NCI-H1417 treated with DMSO at 0.1 percent for 48 hours (cell line): ENCODE measurements at regions not wholly inside any gene's neighbourhood (a gene's known extent, or its start where the extent isn't known, plus 50 kb on each side); places are given as distances from the start of the nearest gene placed in this dataset.
"Not testable (repeated sequence)": the region's sequence is repeated elsewhere in the genome, so short reads cannot be mapped to it uniquely, and the experiment has no call there.

Experiments
- DNase-seq: peaks from one replicate; lab custom pipeline; 2025; lab: John Stamatoyannopoulos, UW

DNA sequence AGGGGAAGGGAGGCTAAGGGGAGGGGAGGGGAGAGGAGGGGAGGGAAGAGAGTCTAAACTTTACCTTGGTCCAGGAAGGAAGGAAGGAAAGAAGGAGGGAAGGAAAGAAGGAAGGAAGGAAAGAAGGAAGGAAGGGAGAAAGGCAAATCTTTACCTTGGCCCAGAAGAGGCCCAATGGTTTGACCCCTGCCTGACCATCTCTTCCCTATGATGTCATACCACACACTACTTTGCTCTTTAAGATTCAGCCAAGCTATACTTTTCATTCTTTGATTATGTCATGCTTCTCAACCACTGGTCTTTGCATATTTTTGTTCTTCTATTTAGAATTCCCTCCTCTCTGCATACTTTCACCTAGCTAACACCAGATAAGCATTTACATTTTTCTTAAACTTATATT is 1077.5 kb downstream of the PCDH9 start:
- no peak for DNase-seq

DNA sequence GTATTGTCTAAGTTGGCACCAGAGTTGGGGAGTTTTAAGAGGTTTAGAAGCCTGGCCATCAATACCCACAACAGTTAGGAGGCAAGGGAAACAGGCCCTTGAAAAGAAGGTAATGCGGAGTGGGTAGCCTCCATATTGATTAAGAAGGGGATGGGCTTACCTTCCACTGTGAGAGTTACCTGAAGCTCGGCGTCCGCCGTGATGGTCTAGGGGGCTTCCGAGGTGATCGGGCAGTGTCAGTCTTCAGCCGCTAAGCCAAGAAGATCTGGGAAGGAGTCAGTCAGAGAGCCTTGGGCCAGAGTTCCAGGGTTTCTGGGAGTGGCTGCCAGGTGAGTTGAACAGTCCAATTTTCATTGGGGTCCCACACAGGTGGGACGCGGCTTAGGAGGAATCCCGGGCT is 1085.8 kb downstream of the PCDH9 start:
- DNase-seq: not testable (repeated sequence)

DNA sequence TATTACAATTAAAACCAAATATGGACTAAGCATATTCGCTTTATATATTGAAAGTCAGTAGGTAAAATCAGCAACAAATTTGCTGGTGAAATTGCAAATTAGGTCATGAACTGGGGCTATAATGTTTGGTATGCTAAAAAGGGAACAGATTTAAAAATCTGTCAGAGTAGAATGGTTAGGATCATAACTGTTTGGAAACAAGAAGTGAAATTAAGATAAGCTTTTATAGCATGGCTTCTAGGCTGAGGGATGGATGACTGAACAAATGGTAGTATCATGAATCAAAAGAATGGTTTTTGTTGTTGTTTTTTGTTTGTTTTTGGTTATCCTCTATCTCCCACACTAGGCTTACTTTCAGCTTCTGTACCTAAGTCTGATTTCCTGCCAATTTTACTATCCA is 1090.4 kb downstream of the PCDH9 start:
- DNase-seq: no peak

DNA sequence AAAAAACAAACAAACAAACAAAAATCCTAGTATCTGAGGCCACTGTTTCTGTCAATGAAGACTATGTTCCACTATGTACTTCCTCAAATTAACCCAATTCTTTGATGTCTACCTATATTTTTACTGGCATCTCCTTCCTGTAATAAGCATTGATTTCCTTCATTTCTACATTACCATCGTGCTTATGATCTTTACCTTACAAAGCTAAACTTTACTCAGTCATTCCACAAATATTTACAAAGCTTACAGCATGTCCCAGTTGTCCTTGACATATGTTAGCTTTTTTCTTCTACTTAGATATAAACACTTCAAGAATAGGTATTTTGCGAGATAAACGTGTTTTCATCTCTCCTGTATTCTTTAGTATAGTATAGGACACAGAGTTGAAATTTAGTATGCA is 1090.9 kb downstream of the PCDH9 start:
- DNase-seq: no peak

- DNase-seq: no peak
Observed at GRCh38 chr13:66138172-66138811, 1091.8 kb downstream of the PCDH9 start.

- DNase-seq: no peak
Observed at GRCh38 chr13:66137384-66137783, 1092.8 kb downstream of the PCDH9 start.

DNA sequence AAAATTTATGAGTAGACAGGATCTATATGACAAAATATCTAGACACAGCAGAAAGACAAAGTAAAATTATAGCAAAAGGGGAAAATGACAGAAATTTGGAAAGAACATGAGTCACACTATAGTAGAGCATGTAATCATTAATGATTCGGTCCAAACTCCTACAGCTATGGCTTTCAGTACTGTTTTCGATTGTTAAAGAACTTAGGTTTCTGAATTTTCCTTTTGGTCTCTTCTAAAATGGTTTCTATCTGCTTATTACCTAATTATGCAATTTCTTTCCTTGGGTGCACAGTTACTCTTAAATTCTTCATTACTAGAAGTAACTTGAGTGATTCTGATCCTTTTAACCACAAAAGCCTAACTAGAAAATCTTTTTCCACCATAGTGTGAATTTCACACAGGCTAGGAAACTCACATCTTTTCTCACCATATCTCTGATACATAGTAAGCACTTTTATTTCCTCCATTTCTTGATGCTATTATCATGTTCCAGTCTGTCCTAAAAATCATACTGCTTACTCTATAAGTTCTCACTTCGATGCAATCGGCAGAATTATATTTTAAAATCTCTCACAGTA is 1101.4 kb downstream of the PCDH9 start:
- no peak for DNase-seq

DNA sequence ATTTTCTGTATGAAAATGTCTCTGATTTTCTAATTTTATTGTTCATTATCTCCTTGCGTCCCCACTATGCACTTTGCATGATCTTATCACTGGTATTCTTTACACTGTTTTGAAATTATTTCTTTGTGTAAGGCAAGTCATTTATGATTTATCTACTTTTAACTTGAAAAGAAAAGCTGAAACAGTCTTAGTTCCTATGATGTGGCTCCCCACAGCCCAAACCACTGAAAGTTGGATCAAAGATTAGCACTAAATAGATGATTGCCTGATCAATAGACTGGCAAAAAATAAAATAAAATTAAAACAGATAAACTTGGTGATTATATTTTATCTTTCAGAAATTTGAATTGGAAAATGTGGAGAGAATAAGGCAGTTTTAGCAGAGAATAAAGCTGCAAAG is 1101.9 kb downstream of the PCDH9 start:
- no peak for DNase-seq

DNA sequence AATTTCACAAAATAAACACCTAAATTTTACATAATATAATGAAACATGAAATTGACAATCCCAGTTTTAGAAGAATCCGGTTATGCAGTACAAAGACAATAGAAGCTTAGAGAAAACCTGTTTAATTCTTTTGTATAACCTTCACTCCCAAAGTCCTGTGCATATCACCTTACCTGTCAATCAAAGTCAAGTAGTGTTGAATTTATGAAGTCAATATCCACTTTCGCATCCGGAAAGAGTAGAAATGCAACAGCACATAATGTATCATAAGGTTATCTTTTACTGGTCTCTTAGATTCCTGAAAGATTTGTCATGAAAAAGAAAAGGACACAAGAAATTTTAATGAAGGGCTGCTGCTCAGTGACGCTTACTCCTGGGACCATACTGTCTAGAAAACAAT is 1112.6 kb downstream of the PCDH9 start:
- no peak for DNase-seq

- DNase-seq: no peak
Observed at GRCh38 chr13:66113882-66114526, 1116.1 kb downstream of the PCDH9 start.

GRCh38 chr13:66111628-66112027 is 1118.5 kb downstream of the PCDH9 start:
- DNase-seq: no peak

DNA sequence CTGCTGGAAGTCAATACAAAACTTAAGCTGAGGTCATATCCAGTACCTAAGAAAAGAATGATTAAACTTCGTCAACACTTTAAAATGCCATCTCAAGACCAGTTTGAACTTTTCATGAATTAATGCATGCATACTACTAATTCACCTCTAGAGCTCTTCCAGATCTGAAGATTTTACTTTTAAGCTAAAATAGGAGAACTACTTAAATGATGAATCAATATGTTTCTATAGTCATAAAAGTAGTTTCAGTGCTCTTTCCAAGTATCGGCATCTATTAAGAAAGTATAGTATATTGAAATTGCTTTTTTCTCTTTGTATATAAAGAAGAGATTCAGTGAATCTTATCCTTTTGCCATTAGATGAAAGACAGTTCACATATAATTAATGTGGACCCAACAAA is 1123.9 kb downstream of the PCDH9 start:
- DNase-seq: no peak

DNA sequence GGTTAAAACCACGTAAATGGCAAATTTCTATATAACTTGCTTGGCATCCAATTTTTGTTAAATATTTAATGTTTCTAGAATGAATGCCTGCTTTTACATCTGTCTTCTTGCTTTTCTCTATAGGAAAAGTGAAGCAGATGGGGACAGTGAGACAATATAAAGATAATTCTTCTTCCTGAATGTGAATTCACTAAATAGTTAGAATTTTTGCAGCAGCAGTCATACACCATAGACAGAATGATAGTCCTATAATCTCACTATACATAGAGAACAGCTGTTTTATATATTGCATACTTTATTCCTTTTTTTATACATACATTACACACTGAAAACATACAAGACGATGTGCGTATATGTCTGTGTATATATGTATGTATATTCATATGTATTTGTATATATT is 1127.3 kb downstream of the PCDH9 start:
- no peak for DNase-seq

DNA sequence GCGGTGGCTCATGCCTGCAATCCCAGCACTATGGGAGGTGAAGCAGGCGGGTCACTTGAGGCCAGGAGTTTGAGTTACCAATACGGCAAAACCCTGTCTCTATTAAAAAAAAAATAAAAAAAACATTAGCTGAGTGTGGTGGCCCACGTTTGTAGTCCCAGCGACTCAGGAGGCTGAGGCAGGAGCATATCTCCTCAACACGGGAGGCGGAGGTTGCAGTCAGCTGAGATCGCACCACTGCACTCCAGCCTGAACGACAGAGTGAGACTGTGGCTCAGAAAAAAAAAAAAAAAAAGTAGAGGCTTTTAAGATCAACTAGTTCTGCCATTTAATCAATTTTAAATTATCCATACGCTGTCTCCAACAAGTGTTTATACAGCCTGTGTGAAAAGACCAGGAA is 1130.3 kb downstream of the PCDH9 start:
- no peak for DNase-seq

DNA sequence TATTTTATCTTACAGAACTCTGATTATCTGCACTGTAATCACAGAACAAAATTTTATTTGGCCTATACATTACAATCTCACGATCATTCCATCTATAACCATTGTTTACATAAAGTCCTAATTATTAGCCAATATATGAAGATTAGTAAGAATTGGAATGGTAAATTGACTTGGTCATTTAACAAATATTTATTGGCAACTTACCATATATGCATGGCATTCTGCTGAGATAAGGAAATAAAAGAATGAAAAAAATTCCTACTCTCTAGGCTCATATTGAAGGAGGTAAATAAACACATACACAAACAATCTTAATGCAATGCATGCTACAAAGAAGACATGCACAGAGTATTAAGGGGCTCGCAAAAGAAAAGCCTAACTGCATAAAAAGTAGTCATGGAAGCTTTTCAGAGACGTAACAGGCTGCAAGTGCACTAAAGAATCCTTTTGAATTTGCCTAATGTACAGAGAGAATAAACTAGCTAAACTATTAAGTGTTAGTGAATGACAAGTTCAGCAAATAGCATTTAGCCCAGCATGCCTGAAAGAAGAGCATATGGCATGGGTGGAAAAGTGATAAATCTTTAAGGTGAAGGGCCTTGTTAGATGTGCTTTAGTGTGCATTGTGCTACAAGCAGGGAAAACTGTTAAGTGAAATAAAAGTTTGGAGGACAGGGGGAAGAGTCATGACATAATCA is 1131.1 kb downstream of the PCDH9 start:
- DNase-seq: no peak

DNA sequence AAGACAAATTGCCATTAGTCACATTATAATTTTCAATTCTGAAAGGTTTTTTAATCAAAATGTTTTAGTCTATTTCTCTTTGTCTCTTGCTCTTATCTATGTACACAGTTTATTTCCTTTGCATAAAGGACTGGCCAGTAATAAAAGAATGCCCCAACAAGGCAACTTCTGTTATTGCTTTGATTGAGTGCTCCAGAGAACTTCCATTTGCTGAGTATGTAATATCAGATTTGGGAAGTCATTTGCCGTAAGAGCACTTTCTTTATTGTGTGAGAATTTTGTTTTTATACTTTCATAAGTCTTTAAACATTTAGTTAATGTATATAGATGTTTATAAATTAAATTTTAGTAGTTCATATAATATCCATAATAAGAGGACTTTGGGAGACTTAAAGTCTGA is 1140.4 kb downstream of the PCDH9 start:
- DNase-seq: no peak

DNA sequence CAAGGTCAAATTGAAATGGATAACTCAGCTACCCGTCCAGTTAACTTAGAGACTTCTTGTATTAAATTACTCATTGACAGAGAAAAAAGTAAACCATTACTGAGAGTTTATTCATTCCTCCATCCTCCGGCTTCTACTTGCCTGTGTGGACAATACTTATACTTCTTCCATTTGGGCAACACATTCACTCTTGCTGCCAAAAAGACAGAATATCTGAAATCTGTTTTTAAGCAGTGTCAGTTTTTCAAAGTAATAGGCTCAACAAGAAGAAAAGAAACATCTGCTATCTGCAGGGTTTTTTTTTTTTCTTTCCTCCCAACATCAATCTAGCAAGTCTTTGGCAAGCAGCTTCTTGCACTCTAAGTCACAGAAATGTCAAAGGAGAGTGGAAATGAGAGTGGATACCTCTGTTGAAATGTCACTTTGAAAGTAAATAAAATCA is 1142.8 kb downstream of the PCDH9 start:
- DNase-seq: no peak

DNA sequence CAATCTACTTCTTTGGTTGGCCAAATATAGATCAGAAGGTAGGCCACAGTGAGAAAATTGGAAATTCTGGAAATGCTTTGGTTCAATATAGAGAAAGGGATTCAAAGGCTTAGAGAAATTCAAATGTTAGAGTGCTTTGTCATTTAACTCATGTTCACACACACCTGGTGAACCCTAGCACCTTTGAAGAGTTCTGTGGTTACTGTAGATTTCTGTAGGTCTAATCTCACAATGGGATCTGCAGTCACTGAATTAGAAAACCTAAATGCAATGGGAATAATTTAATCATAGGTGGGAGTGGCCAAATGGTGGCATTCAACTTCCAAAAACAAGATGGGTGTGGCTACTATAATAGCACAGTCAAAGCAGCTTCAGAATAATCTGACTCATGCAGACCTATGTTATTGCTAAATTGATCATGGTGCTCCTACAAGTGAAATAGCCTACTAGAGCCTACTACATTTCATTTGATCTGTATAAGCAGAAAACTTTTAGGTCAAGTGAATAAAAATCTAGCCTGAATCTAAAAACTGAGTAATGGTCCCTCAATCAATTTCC is 1152.9 kb downstream of the PCDH9 start:
- DNase-seq: no peak

DNA sequence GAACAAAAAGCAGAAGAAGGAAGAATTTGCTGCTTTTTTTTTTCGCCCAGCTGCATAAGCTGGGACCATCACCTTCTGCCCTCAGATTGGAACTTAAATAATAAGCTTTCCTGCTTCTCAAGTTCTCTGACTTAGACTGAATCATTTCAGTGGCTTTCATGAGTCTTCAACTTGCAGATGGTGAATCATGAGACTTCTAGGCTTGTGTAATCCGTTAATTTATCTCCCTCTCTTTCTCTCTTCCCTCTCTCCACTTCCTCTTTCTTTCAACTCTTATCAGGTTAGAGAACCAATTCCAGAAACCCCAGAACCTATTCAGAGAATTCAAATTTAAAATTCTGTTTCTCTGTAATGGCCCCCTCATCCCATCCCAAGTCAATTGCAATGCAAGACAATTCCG is 1153.7 kb downstream of the PCDH9 start:
- no peak for DNase-seq

- DNase-seq: no peak
Observed at GRCh38 chr13:66074018-66074615, 1156.0 kb downstream of the PCDH9 start.

- DNase-seq: not testable (repeated sequence)
Observed at GRCh38 chr13:66072097-66072496, 1158.0 kb downstream of the PCDH9 start.

DNA sequence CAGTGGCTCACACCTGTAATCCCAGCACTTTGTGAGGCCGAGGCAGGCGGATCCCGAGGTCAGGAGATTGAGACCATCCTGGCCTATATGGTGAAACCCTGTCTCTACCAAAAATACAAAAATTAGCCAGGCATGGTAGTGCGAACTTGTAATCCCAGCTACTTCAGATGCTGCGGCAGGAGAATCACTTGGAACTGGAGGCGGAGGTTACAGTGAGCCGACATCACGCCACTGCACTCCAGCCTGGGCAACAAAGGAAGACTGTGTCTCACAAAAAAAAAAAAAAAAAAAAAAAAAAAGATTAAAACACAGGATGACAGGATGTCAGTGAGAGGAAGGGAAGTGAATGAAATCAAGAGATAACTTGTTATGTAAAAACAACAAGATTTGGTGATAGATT is 1158.5 kb downstream of the PCDH9 start:
- no peak for DNase-seq
